Karpas-422 (cell line): ENCODE measurements at regions not wholly inside any gene's neighbourhood (a gene's known extent, or its start where the extent isn't known, plus 50 kb on each side); places are given as distances from the start of the nearest gene placed in this dataset.

Experiments used
- DNase-seq: peaks from one replicate; pipeline ENCODE4 v3.0.0-alpha.2; 2015
- H2AFZ ChIP-seq: fragments of 200-600 bp; sonication (generic); 2 replicates; pipeline ENCODE4 v1.6.1; 2014; ENCODE audit warnings: antibody characterized with exemption, low read length, mixed read lengths
- H3K27ac ChIP-seq: fragments of 200-600 bp; sonication (generic); 2 replicates; pipeline ENCODE4 v1.5.1; 2014; ENCODE audit warnings: mild to moderate bottlenecking, low read length, moderate library complexity
- H3K27me3 ChIP-seq: fragments of 200-600 bp; sonication (generic); 2 replicates; pipeline ENCODE4 v1.6.1; 2014; ENCODE audit warnings: low read length, mixed read lengths
- H3K36me3 ChIP-seq: fragments of 200-600 bp; sonication (generic); 2 replicates; pipeline ENCODE4 v1.6.1; 2014; ENCODE audit warnings: low read length, mixed read lengths; ENCODE audit not compliant: insufficient read depth
- H3K4me1 ChIP-seq: fragments of 200-600 bp; sonication (generic); 2 replicates; pipeline ENCODE4 v1.6.1; 2014; ENCODE audit warnings: mild to moderate bottlenecking, low read length, mixed read lengths
- H3K4me2 ChIP-seq: fragments of 200-600 bp; sonication (generic); 2 replicates; pipeline ENCODE4 v1.6.1; 2014; ENCODE audit warnings: low read length, low read depth, mild to moderate bottlenecking; ENCODE audit not compliant: poor library complexity, severe bottlenecking
- H3K4me3 ChIP-seq: fragments of 200-600 bp; sonication (generic); 2 replicates; pipeline ENCODE4 v1.5.1; 2014; ENCODE audit warnings: mild to moderate bottlenecking, antibody characterized with exemption, low read length, mixed read lengths
- H3K79me2 ChIP-seq: fragments of 200-600 bp; sonication (generic); 2 replicates; pipeline ENCODE4 v1.6.1; 2014; ENCODE audit warnings: mild to moderate bottlenecking, low read length, mixed read lengths
- H3K9ac ChIP-seq: fragments of 200-600 bp; sonication (generic); 2 replicates; pipeline ENCODE4 v1.6.0; 2014; ENCODE audit warnings: low read length
- H3K9me2 ChIP-seq: fragments of 200-600 bp; sonication (generic), shearing (Covaris generic); replicated peaks from 2 replicates; pipeline ENCODE4 v1.6.0; 2014; ENCODE audit warnings: mild to moderate bottlenecking, low read length, moderate library complexity; ENCODE audit not compliant: insufficient read depth
- H3K9me3 ChIP-seq: fragments of 300-700, 200-600 bp; sonication (generic); 2 replicates; pipeline ENCODE4 v1.6.1; 2014; ENCODE audit warnings: low read length, mixed read lengths
- H4K20me1 ChIP-seq: fragments of 200-600 bp; sonication (generic); 2 replicates; pipeline ENCODE4 v1.6.1; 2014; ENCODE audit warnings: mild to moderate bottlenecking, antibody characterized with exemption, low read length, low read depth; ENCODE audit not compliant: insufficient read depth

- Histone ChIP-seq H3K79me2 (no peaks in the 10 kb centered on the region), H3K4me2 (no peak overlapping the region), H3K4me1 (peaks cover 44% of the 10 kb centered on the region)
Measured at GRCh38 chr22:42330170-42330569, 59.7 kb upstream of the TCF20 start.

GRCh38 chr22:42329504-42329903 lies 59.1 kb upstream of the TCF20 start:
- Histone ChIP-seq H4K20me1 (no peaks in the 10 kb centered on the region), H3K79me2 (no peaks in the 10 kb centered on the region), H2AFZ (no peak overlapping the region), H3K4me1 (peaks cover 51% of the 10 kb centered on the region), H3K9me3 (no peaks in the 10 kb centered on the region), H3K4me2 (no peak overlapping the region), H3K27ac (no peak overlapping the region), H3K9ac (no peak overlapping the region), H3K9me2 (no peaks in the 10 kb centered on the region), H3K36me3 (no peaks in the 10 kb centered on the region), H3K4me3 (no peak overlapping the region), H3K27me3 (no peaks in the 10 kb centered on the region; the same call in 1 of the 2 replicates)
- DNase-seq = no peak

More at GRCh38 chr22:42330170-42330569, 59.7 kb upstream of the TCF20 start:
- H3K9me3 ChIP-seq = no peaks in the 10 kb centered on the region
- no peaks in the 10 kb centered on the region for H3K36me3 ChIP-seq
- no peaks in the 10 kb centered on the region for H3K9me2 ChIP-seq
- H3K9ac ChIP-seq = no peak overlapping the region
- no peaks in the 10 kb centered on the region for H4K20me1 ChIP-seq
- no peaks in the 10 kb centered on the region; the same call in 1 of the 2 replicates for H3K27me3 ChIP-seq
- H3K4me3 ChIP-seq = no peak overlapping the region
- H2AFZ ChIP-seq = no peak overlapping the region
- H3K27ac ChIP-seq = no peak overlapping the region
- DNase-seq = no peak

GRCh38 chr22:42328784-42329145 lies 58.3 kb upstream of the TCF20 start:
- no peak overlapping the region for H3K4me3 ChIP-seq
- no peaks in the 10 kb centered on the region for H3K36me3 ChIP-seq
- H3K9ac ChIP-seq = no peak overlapping the region
- no peaks in the 10 kb centered on the region for H3K79me2 ChIP-seq
- H3K27me3 ChIP-seq = no peaks in the 10 kb centered on the region; the same call in 1 of the 2 replicates
- H2AFZ ChIP-seq = no peak overlapping the region
- DNase-seq = no peak
- no peak overlapping the region for H3K4me2 ChIP-seq
- H3K9me2 ChIP-seq = no peaks in the 10 kb centered on the region
- H3K9me3 ChIP-seq = no peaks in the 10 kb centered on the region
- no peaks in the 10 kb centered on the region for H4K20me1 ChIP-seq
- peaks cover 47% of the 10 kb centered on the region for H3K4me1 ChIP-seq
- H3K27ac ChIP-seq = no peak overlapping the region

- Histone ChIP-seq H3K4me3 (no peak overlapping the region), H3K4me1 (peaks cover 42% of the 10 kb centered on the region), H3K9ac (no peak overlapping the region), H3K27ac (no peak overlapping the region), H3K79me2 (no peaks in the 10 kb centered on the region), H3K4me2 (no peak overlapping the region), H4K20me1 (no peaks in the 10 kb centered on the region), H2AFZ (no peak overlapping the region), H3K9me3 (no peaks in the 10 kb centered on the region), H3K9me2 (no peaks in the 10 kb centered on the region), H3K27me3 (no peaks in the 10 kb centered on the region; the same call in 1 of the 2 replicates), H3K36me3 (no peaks in the 10 kb centered on the region)
- no peak for DNase-seq
Measured at GRCh38 chr22:42328130-42328783, 57.8 kb upstream of the TCF20 start.

- H3K9me3 ChIP-seq = no peaks in the 10 kb centered on the region
- H2AFZ ChIP-seq = no peak overlapping the region
- DNase-seq = no peak
- H3K36me3 ChIP-seq = no peaks in the 10 kb centered on the region
- H3K4me3 ChIP-seq = no peak overlapping the region
- peaks cover 36% of the 10 kb centered on the region for H3K4me1 ChIP-seq
- no peaks in the 10 kb centered on the region for H4K20me1 ChIP-seq
- H3K4me2 ChIP-seq = no peak overlapping the region
- no peaks in the 10 kb centered on the region; the same call in 1 of the 2 replicates for H3K27me3 ChIP-seq
- H3K9ac ChIP-seq = no peak overlapping the region
- H3K79me2 ChIP-seq = no peaks in the 10 kb centered on the region
- no peak overlapping the region for H3K27ac ChIP-seq
- H3K9me2 ChIP-seq = no peaks in the 10 kb centered on the region
Measured at GRCh38 chr22:42327462-42328129, 57.1 kb upstream of the TCF20 start.

GRCh38 chr22:42326801-42327200 lies 56.3 kb upstream of the TCF20 start:
- Histone ChIP-seq H3K36me3 (no peaks in the 10 kb centered on the region), H3K9me3 (no peaks in the 10 kb centered on the region), H3K4me1 (peaks cover 37% of the 10 kb centered on the region), H2AFZ (no peak overlapping the region), H3K9me2 (no peaks in the 10 kb centered on the region), H3K4me3 (no peak overlapping the region), H3K79me2 (no peaks in the 10 kb centered on the region), H3K9ac (no peak overlapping the region), H3K27me3 (no peaks in the 10 kb centered on the region; the same call in 1 of the 2 replicates), H4K20me1 (no peaks in the 10 kb centered on the region), H3K27ac (no peak overlapping the region), H3K4me2 (no peak overlapping the region)
- no peak for DNase-seq

- no peaks in the 10 kb centered on the region for H3K79me2 ChIP-seq
- no peak overlapping the region for H3K27ac ChIP-seq
- no peak overlapping the region for H3K4me2 ChIP-seq
- H3K36me3 ChIP-seq = no peaks in the 10 kb centered on the region
- H3K27me3 ChIP-seq = no peaks in the 10 kb centered on the region; the same call in 1 of the 2 replicates
- H3K4me1 ChIP-seq = peaks cover 33% of the 10 kb centered on the region
- no peaks in the 10 kb centered on the region for H3K9me3 ChIP-seq
- no peak overlapping the region for H3K4me3 ChIP-seq
- no peak overlapping the region for H3K9ac ChIP-seq
- H2AFZ ChIP-seq = no peak overlapping the region
- no peak for DNase-seq
- H3K9me2 ChIP-seq = no peaks in the 10 kb centered on the region
- H4K20me1 ChIP-seq = no peaks in the 10 kb centered on the region
Measured at GRCh38 chr22:42326301-42326700, 55.8 kb upstream of the TCF20 start.

- DNase-seq = no peak
- Histone ChIP-seq H3K27me3 (no peaks in the 10 kb centered on the region; the same call in 1 of the 2 replicates), H4K20me1 (no peaks in the 10 kb centered on the region), H3K9ac (no peak overlapping the region; the same call in 1 of the 2 replicates), H3K27ac (no peak overlapping the region), H3K4me3 (no peak overlapping the region), H3K79me2 (no peaks in the 10 kb centered on the region), H2AFZ (no peak overlapping the region), H3K36me3 (no peaks in the 10 kb centered on the region), H3K9me3 (no peaks in the 10 kb centered on the region), H3K9me2 (no peaks in the 10 kb centered on the region), H3K4me1 (peaks cover 32% of the 10 kb centered on the region), H3K4me2 (no peak overlapping the region)
Measured at GRCh38 chr22:42324990-42325710, 54.7 kb upstream of the TCF20 start.
